Body of pancreas (tissue), 4 donors: ENCODE measurements at regions not wholly inside any gene's neighbourhood (a gene's known extent, or its start where the extent isn't known, plus 50 kb on each side); places are given as distances from the start of the nearest gene placed in this dataset.
A peak's percentile ranks its signal among the peaks of the same experiment; 100 is the strongest.

Experiments
- ATAC-seq: fragments of 150-250 bp; one replicate; pipeline ENCODE4 v1.9.1; 2016
- DNase-seq, 4 donors: peaks; one replicate each; pipeline ENCODE4 v3.0.0-alpha.2; 2019
- H3K27ac ChIP-seq, 4 donors: fragments of 200-600 bp; sonication (generic); 1 replicate in 3 of 4; 2 replicates in 1 of 4; pipeline versions ENCODE4 v1.5.1 to v1.6.1; 2016 to 2019; ENCODE audit warnings: mild to moderate bottlenecking in 1 of 4, mixed read lengths in 1 of 4, moderate library complexity in 1 of 4
- H3K27me3 ChIP-seq, 2 donors: fragments of 200-600 bp; sonication (generic); one replicate each; pipeline ENCODE4 v1.6.0; 2016; ENCODE audit warnings: mild to moderate bottlenecking in 1 of 2
- H3K36me3 ChIP-seq, 2 donors: fragments of 200-600 bp; sonication (generic); replicated peaks in 1 of 2; 2 replicates each; pipeline ENCODE4 v1.5.1; 2016; ENCODE audit warnings: low read depth in 2 of 2; ENCODE audit not compliant: insufficient read depth in 1 of 2
- H3K4me1 ChIP-seq: fragments of 200-600 bp; sonication (generic); one replicate; pipeline ENCODE4 v1.6.0; 2016
- H3K4me3 ChIP-seq, 2 donors: fragments of 200-600 bp; sonication (generic); 1 replicate in 1 of 2; 2 replicates in 1 of 2; pipeline ENCODE4 v1.5.1; 2016 to 2019
- H3K9me3 ChIP-seq, 3 donors: fragments of 200-600 bp; sonication (generic); 1 replicate in 2 of 3; 2 replicates in 1 of 3; pipeline ENCODE4 v1.5.1; 2016
- CTCF ChIP-seq, 7 experiments: fragments of 450-650 bp in 4 of 7; fragments of 200-600 bp in 3 of 7; sonication (generic) in 3 of 7; IDR thresholded peaks; one replicate each; pipeline ENCODE4 v1.5.1; 2016 to 2019; ENCODE audit warnings: antibody characterized with exemption in 7 of 7
- POLR2A ChIP-seq, 3 donors: fragments of 450-650 bp; IDR thresholded peaks; one replicate each; pipeline ENCODE4 v1.6.1; 2016; ENCODE audit warnings: antibody characterized with exemption in 3 of 3, mild to moderate bottlenecking in 2 of 3
- WGBS, 2 donors: methylation state at CpG; one replicate each; pipeline ENCODE4 v1.1.5; 2017; 5-methylcytosine and 5-hydroxymethylcytosine counted together
- intact Hi-C: fragments of 100-400 bp; cut with DNase I; formaldehyde crosslinking; loops from one replicate; pipeline ENCODE4 v1.15.1; 2023

GRCh38 chr9:99433555-99433954 is 211.5 kb downstream of the SEC61B start:
- Histone ChIP-seq H3K36me3 (no peaks in the 10 kb centered on the region), H3K9me3 (no peaks in the 10 kb centered on the region), H3K27ac (no peak overlapping the region), H3K4me1 (peaks cover 7% of the 10 kb centered on the region), H3K27me3 (no peaks in the 10 kb centered on the region), H3K4me3 (no peak overlapping the region)
- intact Hi-C loops: no loop called here
- TF ChIP-seq CTCF (IDR thresholded peaks at IDR 0.05) (no peak), POLR2A (IDR thresholded peaks at IDR 0.05) (no peak)
- WGBS, 2 donors: 57 to 67% methylated on average over 3 of the region's 3 CpGs
- ATAC-seq (no peak), DNase-seq (peak in 3 of 4 donors; percentile 7 to 61 (median 19))

GRCh38 chr9:99436616-99437015 is 214.5 kb downstream of the SEC61B start:
- ATAC-seq (no peak), DNase-seq (no peak)
- TF ChIP-seq CTCF (IDR thresholded peaks at IDR 0.05): no peak
- no peak for TF ChIP-seq POLR2A (IDR thresholded peaks at IDR 0.05)
- WGBS, 2 donors: 70 to 71% methylated on average over 5 of the region's 5 CpGs
- no peak overlapping the region for H3K4me3 ChIP-seq
- intact Hi-C loops: no loop called here
- H3K27ac ChIP-seq: no peak overlapping the region
- H3K9me3 ChIP-seq: no peaks in the 10 kb centered on the region
- no peaks in the 10 kb centered on the region for H3K36me3 ChIP-seq
- H3K4me1 ChIP-seq: peaks cover 7% of the 10 kb centered on the region
- H3K27me3 ChIP-seq: no peaks in the 10 kb centered on the region

GRCh38 chr9:99437145-99437544 is 215.1 kb downstream of the SEC61B start:
- intact Hi-C loops: no loop called here
- Histone ChIP-seq H3K4me3 (no peak overlapping the region), H3K27me3 (no peaks in the 10 kb centered on the region), H3K27ac (no peak overlapping the region), H3K36me3 (no peaks in the 10 kb centered on the region), H3K9me3 (no peaks in the 10 kb centered on the region), H3K4me1 (peaks cover 7% of the 10 kb centered on the region)
- 42 to 49% methylated on average over 2 to 3 of the region's 3 CpGs for WGBS, 2 donors
- no peak for TF ChIP-seq POLR2A (IDR thresholded peaks at IDR 0.05)
- DNase-seq (peak; percentile 15 to 59 (median 20)), ATAC-seq (no peak)

- H3K4me3 ChIP-seq: no peak overlapping the region
- ATAC-seq (no peak), DNase-seq (no peak)
- no peaks in the 10 kb centered on the region for H3K27me3 ChIP-seq
- intact Hi-C loops: no loop called here
- H3K36me3 ChIP-seq: no peaks in the 10 kb centered on the region
- H3K9me3 ChIP-seq: no peaks in the 10 kb centered on the region
- 96 to 97% methylated on average over 2 of the region's 2 CpGs for WGBS, 2 donors
- H3K4me1 ChIP-seq: peaks cover 7% of the 10 kb centered on the region
- H3K27ac ChIP-seq: no peak overlapping the region
- no peak for TF ChIP-seq CTCF (IDR thresholded peaks at IDR 0.05)
- no peak for TF ChIP-seq POLR2A (IDR thresholded peaks at IDR 0.05)
Observed at GRCh38 chr9:99438596-99438995, 216.5 kb downstream of the SEC61B start.

- intact Hi-C loops: no loop called here
Observed at GRCh38 chr9:99441829-99442228, 219.7 kb downstream of the SEC61B start.

More at GRCh38 chr9:99441829-99442228, 219.7 kb downstream of the SEC61B start:
- no peak overlapping the region for H3K4me3 ChIP-seq
- TF ChIP-seq CTCF (IDR thresholded peaks at IDR 0.05) (no peak), POLR2A (IDR thresholded peaks at IDR 0.05) (no peak)
- ATAC-seq (no peak), DNase-seq (no peak)
- no peak overlapping the region for H3K27ac ChIP-seq
- no peaks in the 10 kb centered on the region for H3K36me3 ChIP-seq
- H3K9me3 ChIP-seq: no peaks in the 10 kb centered on the region
- H3K4me1 ChIP-seq: peaks cover 5% of the 10 kb centered on the region
- no peaks in the 10 kb centered on the region for H3K27me3 ChIP-seq
